ENCODE measurements at regions not wholly inside any gene's neighbourhood (a gene's known extent, or its start where the extent isn't known, plus 50 kb on each side); places are given as distances from the start of the nearest gene placed in this dataset.

DNA sequence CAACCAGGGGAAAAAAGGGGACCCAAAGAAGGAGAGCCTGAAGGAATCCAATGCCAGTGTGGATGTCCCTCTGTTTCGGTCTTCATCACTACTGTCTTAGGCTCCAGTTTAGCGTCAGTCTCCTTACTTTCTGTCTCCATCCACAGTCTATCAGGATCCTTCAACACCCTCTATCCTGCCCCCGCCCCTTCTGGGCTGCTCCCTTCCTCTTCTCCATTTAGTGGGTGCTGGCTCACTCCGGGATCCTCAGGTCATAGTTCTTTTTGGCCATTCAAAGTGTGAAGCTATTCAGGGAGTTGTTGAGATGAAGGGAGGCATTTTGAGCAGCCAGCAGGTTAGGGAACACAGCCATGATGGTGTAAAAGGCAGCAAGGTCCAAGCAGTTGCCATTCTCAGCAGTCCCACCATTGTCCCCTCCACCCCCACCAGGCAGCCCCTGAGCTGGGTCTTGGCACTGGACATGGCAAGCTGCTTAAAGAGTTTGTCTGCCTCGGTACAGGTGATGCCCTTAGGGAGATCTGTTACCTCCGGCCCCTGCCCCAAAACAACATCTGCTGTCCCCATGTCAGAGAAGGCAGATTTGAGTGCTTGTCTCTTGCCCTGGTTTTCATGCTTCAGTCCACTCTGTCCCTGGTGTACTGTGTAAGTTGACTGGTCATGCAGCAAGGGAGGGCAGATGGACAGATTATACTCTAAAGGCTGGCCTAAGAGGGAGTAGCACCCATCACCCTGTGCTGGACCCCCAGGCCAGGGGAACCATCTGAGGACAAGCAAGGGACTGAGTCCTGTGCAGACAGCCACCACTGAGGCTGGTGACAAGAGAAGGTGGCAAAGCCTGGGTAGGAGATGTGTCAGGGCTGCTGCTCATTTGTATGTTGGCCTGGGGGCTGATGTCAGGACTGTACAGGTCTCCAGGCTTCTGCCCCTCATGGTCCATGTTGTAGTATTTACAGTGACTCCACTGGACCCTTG, 842.0 kb downstream of the HACE1 start:
- H3K9me3 ChIP-seq (ENCODE audit: low read length) = no peaks in the 10 kb centered on the region
- ChIA-PET CTCF (no interaction called here), POLR2A (ENCODE audit: unreplicated experiment) (no interaction called here)
- no peak overlapping the region for H3K9ac ChIP-seq (ENCODE audit: low read length)
- H3K36me3 ChIP-seq (ENCODE audit: low read depth, low read length) = no peaks in the 10 kb centered on the region
- H2AFZ ChIP-seq (ENCODE audit: low read length) = no peak overlapping the region
- TF ChIP-seq EZH2phosphoT487 (IDR thresholded peaks at IDR 0.05; ENCODE audit: borderline replicate concordance, low read length) (no peak), EZH2 (IDR thresholded peaks at IDR 0.05; ENCODE audit: low read length, unreplicated experiment) (no peak)
- TF ChIP-seq, protein P1, sequence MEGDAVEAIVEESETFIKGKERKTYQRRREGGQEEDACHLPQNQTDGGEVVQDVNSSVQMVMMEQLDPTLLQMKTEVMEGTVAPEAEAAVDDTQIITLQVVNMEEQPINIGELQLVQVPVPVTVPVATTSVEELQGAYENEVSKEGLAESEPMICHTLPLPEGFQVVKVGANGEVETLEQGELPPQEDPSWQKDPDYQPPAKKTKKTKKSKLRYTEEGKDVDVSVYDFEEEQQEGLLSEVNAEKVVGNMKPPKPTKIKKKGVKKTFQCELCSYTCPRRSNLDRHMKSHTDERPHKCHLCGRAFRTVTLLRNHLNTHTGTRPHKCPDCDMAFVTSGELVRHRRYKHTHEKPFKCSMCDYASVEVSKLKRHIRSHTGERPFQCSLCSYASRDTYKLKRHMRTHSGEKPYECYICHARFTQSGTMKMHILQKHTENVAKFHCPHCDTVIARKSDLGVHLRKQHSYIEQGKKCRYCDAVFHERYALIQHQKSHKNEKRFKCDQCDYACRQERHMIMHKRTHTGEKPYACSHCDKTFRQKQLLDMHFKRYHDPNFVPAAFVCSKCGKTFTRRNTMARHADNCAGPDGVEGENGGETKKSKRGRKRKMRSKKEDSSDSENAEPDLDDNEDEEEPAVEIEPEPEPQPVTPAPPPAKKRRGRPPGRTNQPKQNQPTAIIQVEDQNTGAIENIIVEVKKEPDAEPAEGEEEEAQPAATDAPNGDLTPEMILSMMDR (conservative IDR thresholded peaks at IDR 0.05; ENCODE audit: low read depth, low read length) = no peak
- H3K27ac ChIP-seq (ENCODE audit: low read length) = no peak overlapping the region
- H4K20me1 ChIP-seq (ENCODE audit: low read length) = no peaks in the 10 kb centered on the region
- no peaks in the 10 kb centered on the region for H3K79me2 ChIP-seq (ENCODE audit: low read length)
- DNase-seq = no peak
- no peaks in the 10 kb centered on the region for H3F3A ChIP-seq (ENCODE audit: low read length, unreplicated experiment)
- no peaks in the 10 kb centered on the region for H3K27me3 ChIP-seq (ENCODE audit: low read length)
- no peak overlapping the region for H3K4me2 ChIP-seq (ENCODE audit: low read length)
- H3K9me2 ChIP-seq (replicated peaks; ENCODE audit: low read length) = no peaks in the 10 kb centered on the region
- BruUV-seq (replicated peaks) = no TSS peak
- ATAC-seq = no peak
- no peak overlapping the region for H3K4me3 ChIP-seq (ENCODE audit: low read length)
- intact Hi-C loops (cut with micrococcal nuclease) = no loop called here
- H3K4me1 ChIP-seq (ENCODE audit: insufficient read depth, low read length) = no peaks in the 10 kb centered on the region

DNA sequence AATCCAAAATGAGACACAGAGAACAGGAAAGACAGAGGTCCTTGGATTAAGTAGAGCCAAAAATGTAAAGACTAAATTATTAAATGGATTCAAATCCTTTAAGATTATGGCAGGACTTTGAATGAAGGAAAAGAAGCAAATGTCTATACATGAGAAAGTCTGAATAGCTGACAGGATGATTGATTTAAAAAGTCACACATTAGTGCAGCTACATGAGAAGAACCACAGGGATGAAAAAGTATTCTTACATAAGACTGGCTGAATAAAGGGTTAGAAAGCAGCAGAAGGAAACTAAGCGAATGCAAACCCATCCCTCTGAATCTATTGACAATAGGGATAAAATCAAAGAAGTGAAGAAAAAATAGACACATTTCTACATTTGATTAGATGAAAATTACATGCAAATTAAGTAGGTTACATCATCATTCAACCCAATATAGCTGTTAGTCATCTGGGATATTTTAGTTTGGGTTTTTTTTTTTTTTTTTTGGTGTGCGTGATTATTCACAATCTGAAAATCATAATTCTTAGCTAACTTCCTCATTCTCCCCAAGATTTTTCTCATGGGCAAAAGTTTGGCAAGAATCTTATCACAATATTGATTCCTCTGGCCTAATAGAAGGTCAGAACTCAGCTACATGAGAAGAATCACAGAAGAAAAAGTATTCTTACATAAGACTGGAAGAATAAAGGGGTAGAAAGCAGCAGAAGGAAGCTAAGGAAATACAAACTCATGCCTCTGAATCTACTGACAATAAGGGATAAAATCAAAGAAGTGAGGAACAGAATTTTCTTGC, 845.4 kb downstream of the HACE1 start:
- CTCF ChIA-PET = no interaction called here
- no peaks in the 10 kb centered on the region for H3K36me3 ChIP-seq (ENCODE audit: low read depth, low read length)
- no peaks in the 10 kb centered on the region for H4K20me1 ChIP-seq (ENCODE audit: low read length)
- no TSS peak for BruUV-seq (replicated peaks)
- no peak overlapping the region for H3K9ac ChIP-seq (ENCODE audit: low read length)
- no peaks in the 10 kb centered on the region for H3F3A ChIP-seq (ENCODE audit: low read length, unreplicated experiment)
- intact Hi-C loops (cut with micrococcal nuclease) = no loop called here
- no peaks in the 10 kb centered on the region for H3K4me1 ChIP-seq (ENCODE audit: insufficient read depth, low read length)
- no peak overlapping the region for H3K27ac ChIP-seq (ENCODE audit: low read length)
- no peaks in the 10 kb centered on the region for H3K27me3 ChIP-seq (ENCODE audit: low read length)
- H3K4me3 ChIP-seq (ENCODE audit: low read length) = no peak overlapping the region
- DNase-seq (no peak), ATAC-seq (no peak)
- no peaks in the 10 kb centered on the region for H3K79me2 ChIP-seq (ENCODE audit: low read length)
- H3K4me2 ChIP-seq (ENCODE audit: low read length) = no peak overlapping the region
- no peak overlapping the region for H2AFZ ChIP-seq (ENCODE audit: low read length)
- no peaks in the 10 kb centered on the region for H3K9me3 ChIP-seq (ENCODE audit: low read length)
- no peak for TF ChIP-seq EZH2phosphoT487 (IDR thresholded peaks at IDR 0.05; ENCODE audit: borderline replicate concordance, low read length)
- no peak for TF ChIP-seq EZH2 (IDR thresholded peaks at IDR 0.05; ENCODE audit: low read length, unreplicated experiment)
- TF ChIP-seq, protein P1 (conservative IDR thresholded peaks at IDR 0.05; ENCODE audit: low read depth, low read length) = no peak
- POLR2A ChIA-PET (ENCODE audit: unreplicated experiment) = no interaction called here
- no peaks in the 10 kb centered on the region for H3K9me2 ChIP-seq (replicated peaks; ENCODE audit: low read length)

Data from PC-3 (cell line).